ENCODE measurements at regions not wholly inside any gene's neighbourhood (a gene's known extent, or its start where the extent isn't known, plus 50 kb on each side); places are given as distances from the start of the nearest gene placed in this dataset.

DNA sequence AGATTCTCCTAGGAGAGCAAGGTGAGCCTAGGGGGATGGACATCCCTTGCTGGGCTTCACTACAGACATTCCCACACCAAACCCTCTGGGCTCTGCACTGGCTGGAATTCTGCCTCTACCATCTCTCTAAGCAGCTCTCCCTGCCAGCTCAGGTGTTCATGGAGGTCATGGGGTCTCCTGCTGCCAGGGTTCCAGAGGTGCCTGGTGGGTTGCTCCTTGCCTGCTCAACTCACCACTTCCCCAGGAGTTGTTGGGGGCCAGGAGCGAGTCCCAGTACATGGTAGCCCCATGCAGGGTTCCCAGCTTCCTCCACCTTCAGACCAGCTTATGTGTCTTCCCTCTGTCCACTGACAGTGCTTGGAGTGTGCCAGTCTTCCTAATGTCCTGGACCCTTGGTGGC, 167.8 kb upstream of the PAQR3 start:
- TF ChIP-seq, protein P1, sequence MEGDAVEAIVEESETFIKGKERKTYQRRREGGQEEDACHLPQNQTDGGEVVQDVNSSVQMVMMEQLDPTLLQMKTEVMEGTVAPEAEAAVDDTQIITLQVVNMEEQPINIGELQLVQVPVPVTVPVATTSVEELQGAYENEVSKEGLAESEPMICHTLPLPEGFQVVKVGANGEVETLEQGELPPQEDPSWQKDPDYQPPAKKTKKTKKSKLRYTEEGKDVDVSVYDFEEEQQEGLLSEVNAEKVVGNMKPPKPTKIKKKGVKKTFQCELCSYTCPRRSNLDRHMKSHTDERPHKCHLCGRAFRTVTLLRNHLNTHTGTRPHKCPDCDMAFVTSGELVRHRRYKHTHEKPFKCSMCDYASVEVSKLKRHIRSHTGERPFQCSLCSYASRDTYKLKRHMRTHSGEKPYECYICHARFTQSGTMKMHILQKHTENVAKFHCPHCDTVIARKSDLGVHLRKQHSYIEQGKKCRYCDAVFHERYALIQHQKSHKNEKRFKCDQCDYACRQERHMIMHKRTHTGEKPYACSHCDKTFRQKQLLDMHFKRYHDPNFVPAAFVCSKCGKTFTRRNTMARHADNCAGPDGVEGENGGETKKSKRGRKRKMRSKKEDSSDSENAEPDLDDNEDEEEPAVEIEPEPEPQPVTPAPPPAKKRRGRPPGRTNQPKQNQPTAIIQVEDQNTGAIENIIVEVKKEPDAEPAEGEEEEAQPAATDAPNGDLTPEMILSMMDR (IDR thresholded peaks at IDR 0.05), result no peak
- TF ChIP-seq POLR2A (IDR thresholded peaks at IDR 0.05), result no peak
